ENCODE measurements at regions not wholly inside any gene's neighbourhood (a gene's known extent, or its start where the extent isn't known, plus 50 kb on each side); places are given as distances from the start of the nearest gene placed in this dataset.
A peak's percentile ranks its signal among the peaks of the same experiment; 100 is the strongest.
"Not testable (repeated sequence)": the region's sequence is repeated elsewhere in the genome, so short reads cannot be mapped to it uniquely, and the experiment has no call there.

DNA sequence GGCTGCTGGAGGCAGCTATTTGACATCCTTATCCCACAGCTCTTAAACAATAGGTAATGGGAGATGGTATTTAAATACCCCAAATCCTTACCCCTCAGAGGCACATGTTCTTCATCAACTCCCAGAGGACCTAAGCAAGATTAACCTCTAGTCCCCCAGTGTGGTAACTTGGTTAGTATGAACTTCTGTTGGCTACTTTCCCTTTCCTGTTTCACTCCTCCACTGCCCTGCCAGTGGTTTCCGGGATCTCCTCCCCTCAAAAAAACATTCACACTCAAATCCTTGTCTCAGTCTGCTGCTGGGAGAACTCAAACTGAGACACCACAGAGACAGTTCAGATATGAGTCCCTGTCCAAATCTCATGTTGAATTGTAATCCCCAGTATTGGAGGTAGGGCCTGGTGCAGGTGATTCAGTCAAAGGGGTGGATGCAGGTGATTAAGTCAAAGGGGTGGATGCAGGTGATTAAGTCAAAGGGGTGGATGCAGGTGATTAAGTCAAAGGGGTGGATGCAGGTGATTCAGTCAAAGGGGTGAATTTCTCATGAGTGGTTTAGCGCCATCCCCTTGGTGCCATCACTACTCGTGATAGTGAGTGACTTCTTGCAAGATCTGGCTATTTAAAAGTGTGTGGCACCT is 335.0 kb upstream of the CTNNB1 start:
- DNase-seq, result no peak

DNA sequence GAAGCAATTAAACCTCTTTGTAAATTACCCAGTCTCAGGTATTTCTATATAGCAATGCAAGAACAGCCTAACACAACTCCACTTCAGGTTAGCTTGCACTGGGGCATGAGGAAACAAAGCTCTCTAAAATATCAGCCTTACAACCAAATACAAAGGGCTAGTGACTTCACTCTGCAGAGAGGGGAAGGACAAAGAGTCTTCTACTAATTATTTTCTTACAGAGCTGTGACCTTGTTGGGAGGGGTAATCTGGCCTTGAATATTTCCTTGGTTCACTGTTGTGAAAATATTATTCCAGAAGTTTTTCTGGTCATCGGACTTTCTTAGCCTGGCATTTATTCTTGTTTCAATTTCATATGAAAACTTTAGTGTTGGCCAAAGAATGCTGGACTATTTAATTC is 334.4 kb upstream of the CTNNB1 start:
- DNase-seq, result no peak

DNA sequence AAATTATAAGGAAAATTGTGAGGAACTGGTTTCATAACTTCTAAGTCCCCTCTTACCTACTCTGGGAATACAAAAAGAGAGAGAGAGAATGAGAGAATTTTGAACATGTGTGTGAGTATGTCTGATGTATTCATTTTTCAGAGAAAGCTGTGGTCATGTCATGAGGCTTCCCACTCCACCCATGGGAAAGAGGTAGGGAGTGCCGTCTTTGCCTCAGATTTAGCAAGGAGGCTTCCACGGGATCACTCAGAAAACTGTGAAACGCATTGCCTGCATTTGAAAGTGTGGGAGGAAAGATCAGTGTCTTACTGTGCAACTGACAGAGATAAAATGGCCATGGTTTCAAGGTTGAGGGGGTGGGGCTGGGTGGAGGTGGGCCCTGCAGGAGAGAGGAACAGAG is 331.5 kb upstream of the CTNNB1 start:
- no peak for DNase-seq

DNA sequence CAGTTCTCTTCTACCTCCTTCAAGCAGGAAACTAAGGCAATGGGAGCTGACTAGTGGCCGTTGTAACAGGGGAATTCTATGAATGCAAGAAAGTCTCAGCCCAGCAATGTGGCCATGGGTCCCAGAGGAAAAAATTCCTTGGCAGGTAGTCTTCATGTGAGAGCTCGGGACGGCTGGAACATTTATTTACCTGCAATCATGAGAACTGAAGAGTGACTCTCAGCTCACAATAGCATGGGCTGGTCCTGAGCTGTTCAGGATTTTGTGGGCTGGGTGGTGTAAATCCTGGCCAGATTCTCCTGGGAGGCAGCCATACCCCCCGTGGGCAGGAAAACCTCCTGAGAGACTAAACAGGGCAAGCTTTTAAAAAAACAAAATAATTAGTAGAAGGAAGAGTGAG is 330.3 kb upstream of the CTNNB1 start:
- DNase-seq, result no peak

DNA sequence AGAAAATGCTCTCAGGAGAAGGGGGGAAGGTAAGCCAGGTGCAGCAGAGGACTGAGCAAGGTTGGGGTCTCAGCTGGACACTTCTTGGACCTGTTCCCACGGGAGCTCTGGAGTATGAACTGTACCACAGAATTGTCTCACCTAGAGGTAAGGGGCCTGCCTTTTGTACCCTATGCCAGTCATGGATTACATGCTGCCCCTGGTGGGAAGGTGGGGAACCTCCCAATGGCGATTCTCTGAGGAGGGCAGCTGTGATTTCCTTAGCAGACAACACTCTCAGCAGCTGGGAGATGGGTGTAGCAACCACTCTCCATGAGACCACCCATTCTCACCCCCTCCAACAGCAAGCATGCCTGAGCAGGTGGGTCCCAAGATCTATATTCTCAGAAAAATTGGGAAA is 329.4 kb upstream of the CTNNB1 start:
- no peak for DNase-seq

DNA sequence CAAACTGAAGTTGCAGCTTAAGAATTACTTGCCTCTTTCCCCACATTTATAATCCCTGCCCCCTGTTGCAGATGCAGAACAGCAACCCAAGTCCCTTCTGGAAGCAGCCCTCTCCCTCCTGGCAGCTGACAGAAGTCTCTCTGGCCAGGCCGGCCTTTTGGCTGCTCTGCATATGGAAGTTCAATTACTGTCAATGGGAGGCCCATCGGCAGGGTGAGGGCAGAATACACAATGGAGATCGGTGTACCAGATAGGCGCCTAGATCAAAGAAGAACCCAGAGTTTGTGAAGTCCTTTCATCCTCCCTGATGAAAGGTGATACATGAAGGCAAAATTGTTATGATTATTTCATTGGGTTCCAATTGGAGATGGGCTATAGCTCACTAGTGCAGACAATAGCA is 327.9 kb upstream of the CTNNB1 start:
- no peak for DNase-seq

DNA sequence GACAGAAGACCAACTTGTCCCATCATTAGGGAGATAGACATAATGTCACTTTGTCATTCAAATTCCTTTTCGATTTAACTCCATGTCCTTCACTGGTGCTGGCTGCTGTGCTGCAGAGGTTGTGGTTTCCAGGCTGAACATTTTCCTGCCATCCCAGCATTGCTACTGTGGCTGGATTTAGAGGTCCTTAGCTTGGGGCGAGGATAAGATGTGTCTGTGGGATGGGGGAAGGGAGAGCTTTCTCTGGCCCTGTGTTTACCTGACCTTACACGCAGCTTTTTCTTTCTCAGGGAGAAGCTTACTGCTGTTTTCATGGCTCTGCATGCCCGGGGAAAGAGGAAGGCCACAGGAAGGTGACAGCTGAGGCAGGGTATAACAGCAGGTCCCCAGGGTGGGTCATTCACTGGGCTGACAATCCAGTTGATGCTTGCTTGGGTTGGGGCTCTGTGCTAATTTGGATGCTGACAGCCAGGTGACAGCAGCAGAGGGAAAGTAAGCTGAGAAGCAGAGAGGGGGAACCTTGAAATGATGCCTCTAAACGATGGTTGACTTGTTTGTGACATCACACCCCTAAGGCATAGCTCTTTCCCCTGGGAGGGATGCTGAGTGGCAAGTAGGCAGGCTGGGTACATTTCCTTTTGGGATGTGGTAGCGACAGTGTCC is 326.9 kb upstream of the CTNNB1 start:
- no peak for DNase-seq

DNA sequence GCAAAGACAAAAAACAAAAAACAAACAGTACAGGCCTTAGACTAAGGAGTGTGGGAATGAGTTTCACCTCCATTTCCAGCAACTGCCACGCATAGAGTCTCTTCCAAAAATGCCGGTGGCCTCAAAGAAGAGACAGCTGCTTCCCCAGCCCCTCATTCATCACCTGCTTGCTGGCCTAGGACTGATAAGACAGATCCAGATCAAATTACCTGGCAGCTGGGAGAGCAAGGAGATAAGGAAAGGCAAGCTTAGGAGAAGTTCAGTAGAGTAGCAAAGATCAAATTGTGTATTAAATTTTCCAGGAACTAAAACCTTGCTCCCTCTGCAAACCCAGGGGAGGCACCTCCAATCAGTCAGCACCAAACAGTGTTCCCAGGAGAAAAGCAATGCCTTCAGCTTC is 325.8 kb upstream of the CTNNB1 start:
- DNase-seq, result no peak

DNA sequence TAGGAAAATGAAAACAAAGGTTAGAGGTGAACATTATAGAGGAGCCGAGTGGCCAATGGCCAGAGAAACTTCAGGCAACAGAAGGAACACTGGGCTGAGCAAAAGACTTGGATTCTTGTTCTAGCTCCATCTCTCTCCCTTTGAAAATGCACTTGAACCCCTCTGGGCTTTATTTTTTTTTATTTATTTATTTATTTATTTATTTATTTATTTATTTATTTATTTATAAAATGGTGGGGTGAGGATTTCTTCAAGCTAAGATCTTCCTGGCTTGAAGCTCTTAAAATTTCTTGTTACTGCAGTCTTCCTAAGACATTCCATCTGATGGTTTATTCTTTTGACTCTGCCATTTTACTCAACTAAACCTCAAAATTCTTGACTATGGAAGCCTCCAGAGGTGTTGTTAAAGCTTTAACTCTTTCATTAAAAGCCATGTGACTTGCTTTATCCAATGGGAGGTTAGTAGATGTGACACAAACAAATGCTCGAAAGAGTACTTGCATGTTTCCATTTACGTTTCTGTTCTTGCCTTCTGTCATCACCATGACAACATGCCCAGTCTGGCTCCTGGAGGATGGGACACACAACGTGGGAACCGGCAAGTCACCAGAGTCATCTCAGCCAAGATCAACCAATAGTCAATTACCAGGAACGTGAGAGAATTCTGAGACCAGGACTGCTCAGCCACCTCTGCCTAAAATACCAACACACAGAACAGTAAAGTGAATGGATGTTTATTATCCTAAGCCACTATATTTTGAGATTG is 325.2 kb upstream of the CTNNB1 start:
- DNase-seq, result no peak

DNA sequence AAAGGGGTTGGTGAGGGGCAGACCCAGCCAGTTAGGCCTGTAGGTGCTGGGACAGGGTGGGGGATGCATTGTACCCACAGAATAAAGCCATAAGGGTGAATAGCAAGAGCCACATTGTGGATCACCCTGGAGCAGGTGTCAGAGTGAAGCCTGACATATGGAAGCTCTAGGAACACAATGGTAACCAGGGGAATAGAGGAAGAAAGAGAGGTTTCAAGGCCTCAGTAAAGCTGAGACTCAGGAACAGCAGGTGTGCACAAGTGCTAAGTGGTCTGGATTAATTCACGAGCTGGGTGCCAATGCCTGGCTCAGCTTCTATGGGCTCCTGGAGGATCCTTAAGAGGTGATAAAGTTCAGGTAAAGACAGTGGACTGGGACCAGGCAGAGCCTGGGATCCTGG is 323.7 kb upstream of the CTNNB1 start:
- no peak for DNase-seq

DNA sequence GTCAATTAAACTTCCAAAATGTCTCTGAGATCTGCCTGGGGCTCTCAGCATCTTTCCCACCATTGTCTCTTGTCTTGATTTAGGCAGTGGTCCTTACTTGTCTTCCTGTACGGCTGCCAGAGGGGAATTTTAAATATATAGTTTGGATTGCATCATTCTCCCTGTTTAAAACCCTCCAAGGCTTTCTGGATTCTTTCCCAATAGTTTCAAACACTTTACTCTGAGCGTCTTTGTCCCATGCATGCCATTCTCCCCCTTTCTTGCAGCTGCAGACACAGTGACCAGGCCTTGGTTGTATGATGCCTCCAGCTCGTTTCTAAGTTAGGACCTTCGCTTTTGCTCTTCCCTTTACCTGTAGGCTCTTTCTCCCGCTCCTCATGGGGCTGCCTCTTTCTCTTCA is 323.3 kb upstream of the CTNNB1 start:
- DNase-seq, result no peak

DNA sequence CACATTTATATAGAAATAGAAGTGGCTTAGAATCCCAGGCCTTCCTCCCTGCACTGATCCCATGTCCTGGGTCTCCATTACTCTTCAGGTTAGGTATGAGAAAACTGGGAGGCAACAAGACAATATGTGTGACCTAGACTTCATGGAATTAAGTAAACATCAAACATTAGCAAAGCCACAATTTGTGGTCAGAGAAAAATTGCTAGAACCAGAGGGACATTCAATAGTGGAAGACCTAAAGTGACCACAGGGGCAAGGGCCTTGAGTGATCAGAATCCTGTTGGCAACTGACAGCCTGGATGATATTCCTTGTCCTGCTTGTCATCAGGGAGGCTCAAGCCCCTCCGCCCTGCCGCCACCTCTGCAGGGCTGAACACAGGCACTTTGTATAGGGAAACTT is 322.8 kb upstream of the CTNNB1 start:
- no peak for DNase-seq

DNA sequence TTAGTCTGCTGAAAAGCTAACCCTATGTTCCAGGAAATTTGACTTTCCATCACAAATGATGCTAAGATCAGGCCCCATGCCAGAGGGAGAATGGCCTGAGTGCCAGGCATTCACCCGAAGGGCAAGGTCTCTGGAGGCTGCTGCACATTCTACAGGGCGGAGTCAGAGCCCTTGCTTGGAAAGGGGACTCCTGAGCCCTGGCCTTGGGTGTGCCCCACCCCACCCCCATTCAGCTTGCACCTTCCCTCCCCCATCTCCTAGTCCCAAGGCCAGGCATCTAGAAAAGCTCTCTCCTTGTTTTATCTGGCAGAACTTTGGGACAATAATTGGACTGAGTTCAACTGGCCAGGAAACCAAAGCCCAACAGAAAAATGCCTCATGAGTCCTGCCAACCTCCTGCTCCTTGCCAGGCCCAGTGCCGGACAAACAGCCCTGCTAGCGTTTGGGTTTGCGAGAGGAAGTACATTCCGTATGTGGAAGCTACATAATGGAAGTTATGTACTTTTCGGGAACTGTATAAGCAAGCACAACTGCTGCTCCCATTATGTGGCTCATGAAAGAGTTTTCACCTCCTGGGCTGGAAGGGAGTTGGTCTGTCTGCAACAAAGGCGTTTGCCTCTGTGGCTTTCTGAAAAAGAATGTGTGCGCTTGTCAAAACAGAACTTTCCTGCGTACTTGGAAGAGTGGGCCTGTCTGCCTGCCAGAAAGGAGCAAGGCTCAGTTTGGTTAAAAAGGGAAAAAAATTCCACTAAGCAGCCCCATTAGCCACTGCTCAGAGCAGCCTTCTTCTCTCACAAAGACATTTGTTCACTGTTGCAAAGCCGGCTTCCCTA is 321.5 kb upstream of the CTNNB1 start:
- DNase-seq, result no peak

DNA sequence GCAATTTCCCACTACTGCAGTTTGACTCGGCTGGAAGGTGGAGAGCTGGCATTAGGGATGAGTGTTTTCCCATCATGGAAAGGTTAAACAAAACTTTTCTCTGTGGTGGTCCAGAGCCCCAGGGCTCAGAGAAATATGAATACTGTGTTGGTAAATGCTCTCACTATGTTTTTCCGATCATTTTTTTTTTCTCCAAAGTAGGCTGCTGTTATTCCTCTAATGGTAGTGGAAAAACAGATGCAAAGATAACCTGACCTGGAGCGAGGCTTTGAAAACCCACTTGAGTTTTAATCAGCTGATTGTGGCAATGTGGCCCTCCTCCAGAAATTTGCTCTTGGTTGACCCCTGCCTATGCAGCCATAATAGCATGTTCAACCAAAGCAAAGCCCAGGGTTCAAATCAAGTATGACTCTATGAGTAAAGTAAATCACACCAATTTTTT is 320.8 kb upstream of the CTNNB1 start:
- DNase-seq, result no peak

DNA sequence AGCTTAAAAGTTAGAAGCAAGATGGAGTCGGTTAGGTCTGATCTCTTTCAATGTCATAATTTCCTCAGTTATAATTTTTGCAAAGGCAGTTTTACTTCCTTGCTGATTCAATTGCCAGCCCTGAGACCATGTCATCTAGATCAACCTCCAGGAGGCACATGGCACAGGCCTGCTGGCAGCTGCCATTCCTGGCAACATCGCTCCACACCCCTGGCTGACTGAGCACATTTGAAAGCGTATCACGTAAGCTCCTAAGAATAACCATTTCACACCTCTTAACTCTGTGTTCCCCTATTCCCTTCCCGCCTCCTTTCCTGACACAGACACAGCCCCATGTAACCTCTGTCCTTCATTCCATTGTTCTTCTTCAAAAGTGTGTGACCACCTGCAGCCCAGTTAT is 313.9 kb upstream of the CTNNB1 start:
- no peak for DNase-seq

DNA sequence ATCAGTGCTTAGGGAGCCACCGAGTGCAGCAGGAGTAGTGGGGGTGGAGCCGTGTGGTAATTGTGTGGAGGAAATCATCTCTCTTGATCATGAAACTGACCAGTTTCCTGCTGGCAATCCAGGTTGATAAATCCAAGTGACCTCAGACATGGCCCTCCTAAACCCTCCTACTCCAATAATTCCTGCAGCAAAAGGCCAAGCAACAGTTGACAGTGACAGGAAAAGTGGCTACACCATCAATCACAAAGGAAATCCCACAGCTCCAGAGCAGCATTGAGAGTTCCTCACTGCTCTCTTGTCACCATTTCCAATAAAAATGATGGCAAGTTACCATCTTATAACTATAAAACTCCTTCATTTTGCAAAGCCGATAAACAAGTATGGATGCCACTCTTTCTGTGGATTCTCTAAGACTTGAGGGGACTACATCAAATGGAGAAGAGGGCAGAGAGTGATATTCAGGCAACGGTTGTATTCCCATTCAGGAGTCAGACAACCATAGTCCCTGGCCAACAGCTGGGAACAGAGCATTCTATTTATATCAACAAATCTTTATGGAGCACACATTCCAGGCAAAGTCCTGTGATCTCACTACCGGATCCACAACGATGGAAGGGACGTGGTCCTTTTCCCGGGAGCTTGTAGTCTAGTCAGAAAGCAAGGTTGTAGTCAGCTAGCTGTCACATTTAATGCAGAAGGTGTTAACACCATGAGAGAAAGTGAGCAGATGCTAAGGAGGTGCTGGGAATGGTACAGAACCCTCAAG is 312.5 kb upstream of the CTNNB1 start:
- DNase-seq, result peak; percentile 5

DNA sequence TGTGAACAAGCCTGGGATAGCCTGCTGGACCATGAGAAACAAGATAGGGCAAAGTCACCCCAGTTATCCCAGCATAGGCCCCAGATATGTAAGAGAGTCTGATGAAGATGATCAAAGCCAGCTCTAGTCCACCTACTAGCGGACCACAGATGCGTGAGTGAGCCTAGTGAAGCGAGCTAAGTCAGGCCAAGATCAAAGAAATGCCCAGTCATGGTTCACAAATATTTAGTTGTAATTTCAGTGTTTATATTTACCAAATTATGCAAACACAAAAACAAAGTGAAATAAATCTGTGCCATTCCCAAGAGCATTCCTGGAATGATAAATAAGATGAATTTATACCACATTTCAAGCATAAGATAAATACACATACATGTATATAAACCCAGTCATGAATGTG is 308.1 kb upstream of the CTNNB1 start:
- no peak for DNase-seq

DNA sequence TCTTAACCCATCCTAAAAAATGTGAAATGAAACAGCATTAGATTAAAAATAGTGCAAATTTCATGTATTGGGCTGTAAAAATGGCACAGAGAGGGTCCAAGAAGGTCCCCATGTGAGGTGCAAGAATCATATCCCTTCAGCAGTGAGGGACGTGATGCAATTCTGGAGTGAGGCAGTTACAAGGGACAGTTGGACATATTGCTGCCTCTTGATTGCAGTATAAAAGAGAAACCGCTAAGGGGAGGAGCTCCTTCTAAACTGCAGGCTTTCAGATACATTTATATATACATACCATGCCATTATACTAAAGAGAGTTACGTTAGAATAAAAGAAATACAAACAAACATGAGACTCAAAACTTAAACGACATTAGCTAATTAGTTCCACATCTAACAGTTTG is 304.2 kb upstream of the CTNNB1 start:
- peak; percentile 86 for DNase-seq

DNA sequence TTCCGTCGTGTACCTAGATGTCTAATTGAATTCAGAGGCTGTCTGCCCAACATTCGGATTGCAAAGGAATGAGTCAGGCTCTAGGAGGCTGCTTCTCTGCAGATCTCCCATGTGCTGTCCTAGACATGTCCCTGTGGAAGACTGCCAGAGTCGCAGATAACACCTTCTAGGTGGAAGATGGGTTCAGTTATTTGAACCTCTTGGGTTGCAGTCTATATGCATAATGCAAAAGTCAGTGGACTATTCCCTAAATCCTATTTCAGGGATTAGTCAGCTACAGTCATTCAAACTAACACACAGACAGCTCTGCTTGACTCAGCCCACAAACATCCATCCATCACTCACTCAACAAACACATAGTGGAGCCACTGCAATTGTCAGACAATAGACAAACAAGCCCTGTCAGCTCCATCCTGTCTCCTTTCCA is 300.0 kb upstream of the CTNNB1 start:
- no peak for DNase-seq

DNA sequence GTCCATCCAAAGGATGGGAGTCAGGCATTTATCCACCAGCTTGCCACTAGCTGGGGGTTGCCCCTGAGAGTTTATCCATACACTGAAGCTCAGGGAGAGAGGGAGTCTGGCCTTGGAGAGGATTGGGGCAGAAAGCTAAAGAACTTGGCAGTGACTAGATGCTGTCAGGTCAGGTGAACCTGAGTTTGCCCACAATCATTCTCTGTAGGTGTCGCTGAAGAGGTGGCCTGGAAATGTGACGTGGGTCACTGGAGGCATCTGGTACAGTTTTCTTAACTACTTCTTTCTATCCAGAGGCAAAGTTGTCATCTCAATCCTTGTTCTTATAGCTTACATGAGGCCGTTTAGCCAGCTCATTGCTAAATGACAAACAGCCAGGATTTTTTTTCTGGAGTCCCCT is 298.0 kb upstream of the CTNNB1 start:
- DNase-seq, result no peak

DNA sequence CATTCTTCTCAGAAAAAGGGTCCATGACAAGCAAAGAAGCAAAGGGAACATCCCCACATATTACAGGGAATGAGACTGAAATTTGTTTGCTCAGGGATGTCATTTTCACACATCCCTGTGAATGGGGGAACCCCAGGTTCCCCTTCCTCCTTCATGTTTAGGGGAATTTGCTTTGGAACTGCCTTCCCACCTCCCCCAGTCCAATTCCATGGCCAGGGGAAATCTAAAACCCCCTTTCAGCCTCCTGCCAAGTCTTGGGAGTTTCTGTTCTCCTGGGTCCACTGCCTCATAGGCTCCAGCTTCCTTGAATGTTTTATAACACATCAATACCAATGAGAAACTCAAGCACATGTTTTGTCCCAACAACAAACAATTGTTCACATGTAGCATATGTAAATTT is 297.5 kb upstream of the CTNNB1 start:
- DNase-seq, result no peak

DNA sequence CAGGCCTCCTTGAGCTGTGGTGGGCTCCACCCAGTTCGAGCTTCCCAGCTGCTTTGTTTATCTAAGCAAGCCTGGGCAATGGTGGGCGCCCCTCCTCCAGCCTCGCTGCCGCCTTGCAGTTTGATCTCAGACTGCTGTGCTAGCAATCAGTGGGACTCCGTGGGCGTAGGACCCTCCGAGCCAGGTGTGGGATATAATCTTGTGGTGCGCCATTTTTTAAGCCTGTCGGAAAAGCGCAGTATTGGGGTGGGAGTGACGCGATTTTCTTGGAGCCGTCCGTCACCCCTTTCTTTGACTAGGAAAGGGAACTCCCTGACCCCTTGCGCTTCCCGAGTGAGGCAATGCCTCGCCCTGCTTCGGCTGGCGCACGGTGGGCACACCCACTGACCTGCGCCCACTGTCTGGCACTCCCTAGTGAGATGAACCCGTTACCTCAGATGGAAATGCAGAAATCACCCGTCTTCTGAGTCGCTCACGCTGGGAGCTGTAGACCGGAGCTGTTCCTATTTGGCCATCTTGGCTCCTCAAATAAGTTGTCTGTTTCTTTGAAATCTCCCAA is 291.3 kb upstream of the CTNNB1 start:
- not testable (repeated sequence) for DNase-seq
